Parathyroid adenoma (tissue), 2 donors: ENCODE measurements at regions not wholly inside any gene's neighbourhood (a gene's known extent, or its start where the extent isn't known, plus 50 kb on each side); places are given as distances from the start of the nearest gene placed in this dataset.

Experiments used
- H2AFZ ChIP-seq: fragments of 300-600 bp; sonication (generic); one replicate; pipeline ENCODE4 v1.7.0; 2017; ENCODE audit warnings: antibody characterized with exemption, mild to moderate bottlenecking
- H3K27ac ChIP-seq: fragments of 300-600 bp; sonication (generic); one replicate; pipeline ENCODE4 v1.7.0; 2017
- H3K27me3 ChIP-seq: fragments of 300-600 bp; sonication (generic); one replicate; pipeline ENCODE4 v1.7.0; 2017; ENCODE audit warnings: low read length; ENCODE audit not compliant: control insufficient read depth, insufficient read depth
- H3K36me3 ChIP-seq: fragments of 300-600 bp; sonication (generic); one replicate; pipeline ENCODE4 v1.7.0; 2017; ENCODE audit warnings: low read length; ENCODE audit not compliant: control insufficient read depth, insufficient read depth
- H3K4me1 ChIP-seq: fragments of 300-600 bp; sonication (generic); one replicate; pipeline ENCODE4 v1.7.0; 2017; ENCODE audit warnings: control low read depth
- H3K4me2 ChIP-seq: fragments of 300-600 bp; sonication (generic); one replicate; pipeline ENCODE4 v1.7.0; 2017; ENCODE audit warnings: low read length
- H3K4me3 ChIP-seq: fragments of 300-600 bp; sonication (generic); one replicate; pipeline ENCODE4 v1.7.0; 2017; ENCODE audit warnings: low read depth, low read length
- H3K79me2 ChIP-seq: fragments of 300-600 bp; sonication (generic); one replicate; pipeline ENCODE4 v1.7.0; 2017; ENCODE audit warnings: control low read depth
- H3K9ac ChIP-seq: fragments of 300-600 bp; sonication (generic); one replicate; pipeline ENCODE4 v1.7.0; 2017; ENCODE audit warnings: mild to moderate bottlenecking
- H3K9me3 ChIP-seq: fragments of 300-600 bp; sonication (generic); one replicate; pipeline ENCODE4 v1.7.0; 2017; ENCODE audit warnings: low read length; ENCODE audit not compliant: control insufficient read depth
- CTCF ChIP-seq: fragments of 300-600 bp; sonication (generic); IDR thresholded peaks from one replicate; pipeline ENCODE4 v1.7.0; 2017; ENCODE audit warnings: antibody characterized with exemption, mild to moderate bottlenecking
- donor health status: primary hyperparathyroidism.

- Histone ChIP-seq H3K9me3 (no peaks in the 10 kb centered on the region), H3K79me2 (no peaks in the 10 kb centered on the region), H3K4me1 (no peaks in the 10 kb centered on the region), H3K9ac (no peak overlapping the region), H3K27ac (no peak overlapping the region), H2AFZ (no peak overlapping the region), H3K4me3 (no peak overlapping the region), H3K4me2 (no peak overlapping the region), H3K27me3 (no peaks in the 10 kb centered on the region), H3K36me3 (no peaks in the 10 kb centered on the region)
- no peak for TF ChIP-seq CTCF
Observed at GRCh38 chr15:96245252-96245651, 85.2 kb upstream of the NR2F2 start.

- Histone ChIP-seq H3K79me2 (no peaks in the 10 kb centered on the region), H3K36me3 (no peaks in the 10 kb centered on the region), H2AFZ (no peak overlapping the region), H3K4me1 (no peaks in the 10 kb centered on the region), H3K27ac (no peak overlapping the region), H3K4me3 (no peak overlapping the region), H3K4me2 (no peak overlapping the region), H3K27me3 (no peaks in the 10 kb centered on the region), H3K9ac (no peak overlapping the region), H3K9me3 (no peaks in the 10 kb centered on the region)
- TF ChIP-seq CTCF = no peak
Observed at GRCh38 chr15:96246057-96246456, 84.4 kb upstream of the NR2F2 start.

- Histone ChIP-seq H3K9me3 (no peaks in the 10 kb centered on the region), H3K79me2 (no peaks in the 10 kb centered on the region), H3K9ac (no peak overlapping the region), H2AFZ (no peak overlapping the region), H3K4me2 (no peak overlapping the region), H3K4me1 (no peaks in the 10 kb centered on the region), H3K27me3 (no peaks in the 10 kb centered on the region), H3K27ac (no peak overlapping the region), H3K36me3 (no peaks in the 10 kb centered on the region), H3K4me3 (no peak overlapping the region)
- TF ChIP-seq CTCF = no peak
Observed at GRCh38 chr15:96247621-96248305, 82.7 kb upstream of the NR2F2 start.

GRCh38 chr15:96252148-96252547 is 78.4 kb upstream of the NR2F2 start:
- Histone ChIP-seq H2AFZ (no peak overlapping the region), H3K36me3 (no peaks in the 10 kb centered on the region), H3K4me2 (no peak overlapping the region), H3K27ac (no peak overlapping the region), H3K4me1 (no peaks in the 10 kb centered on the region), H3K9me3 (no peaks in the 10 kb centered on the region), H3K4me3 (no peak overlapping the region), H3K9ac (no peak overlapping the region), H3K27me3 (no peaks in the 10 kb centered on the region), H3K79me2 (no peaks in the 10 kb centered on the region)
- no peak for TF ChIP-seq CTCF
